IgD-negative memory B cell (primary cell): ENCODE measurements at regions not wholly inside any gene's neighbourhood (a gene's known extent, or its start where the extent isn't known, plus 50 kb on each side); places are given as distances from the start of the nearest gene placed in this dataset.

Experiments
- H3K27ac Mint-ChIP-seq, 3 donors: one replicate each; pipeline ENCODE4 v1.8.0; 2020 to 2022; ENCODE audit warnings: mild to moderate bottlenecking in 3 of 3, mixed read lengths in 3 of 3, moderate library complexity in 1 of 3
- H3K27me3 Mint-ChIP-seq: one replicate; pipeline ENCODE4 v1.8.0; 2021; ENCODE audit warnings: mixed read lengths
- H3K36me3 Mint-ChIP-seq: one replicate; pipeline ENCODE4 v1.8.0; 2020; ENCODE audit warnings: mild to moderate bottlenecking, mixed read lengths
- H3K4me1 Mint-ChIP-seq, 3 donors: one replicate each; pipeline ENCODE4 v1.8.0; 2020 to 2022; ENCODE audit warnings: mixed read lengths in 3 of 3, mild to moderate bottlenecking in 1 of 3
- H3K4me3 Mint-ChIP-seq, 4 donors: one replicate each; pipeline ENCODE4 v1.8.0; 2020 to 2022; ENCODE audit warnings: mild to moderate bottlenecking in 4 of 4, mixed read lengths in 4 of 4, moderate library complexity in 3 of 4
- H3K9me3 Mint-ChIP-seq, 3 donors: one replicate each; pipeline ENCODE4 v1.8.0; 2020 to 2021; ENCODE audit warnings: mixed read lengths in 3 of 3, mild to moderate bottlenecking in 1 of 3

DNA sequence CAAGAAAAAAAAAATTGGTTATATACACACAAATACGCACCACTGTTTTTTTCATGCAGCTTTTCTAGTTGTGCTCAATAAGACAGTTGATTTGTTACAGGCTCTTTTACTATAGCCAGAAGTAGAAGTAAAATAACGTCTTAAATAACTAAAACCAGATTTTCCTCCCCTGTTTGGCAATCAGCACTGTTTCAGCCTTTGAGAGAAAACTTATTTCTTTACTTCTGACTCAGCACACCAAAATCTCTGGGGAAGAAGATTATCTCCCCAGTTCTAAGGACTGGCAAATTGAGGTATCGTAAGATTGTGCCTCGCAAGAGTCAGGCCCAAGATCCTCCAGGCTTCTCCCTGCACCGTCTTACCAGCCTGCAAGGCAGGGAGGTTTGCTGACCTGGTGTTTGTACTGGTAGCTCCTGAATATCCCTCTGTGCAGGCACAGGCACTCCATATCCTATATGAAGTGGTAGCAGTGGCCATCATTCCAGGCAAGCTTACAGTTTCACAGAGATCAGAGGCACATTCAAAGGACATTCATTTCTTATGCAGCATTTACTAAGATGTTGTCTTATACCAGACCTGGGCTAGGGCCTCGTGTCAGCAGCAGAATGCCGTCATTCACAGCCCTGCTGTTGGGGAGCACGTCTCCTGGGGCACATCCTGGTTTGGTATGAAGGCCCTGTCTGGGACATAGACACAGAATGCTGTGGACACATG is 268.2 kb downstream of the ZNF536 start:
- peaks cover 0 to 19% (median 10%) of the 10 kb centered on the region in 3 donors for H3K9me3 Mint-ChIP-seq
- no peak overlapping the region for H3K4me3 Mint-ChIP-seq
- H3K4me1 Mint-ChIP-seq: no peaks in the 10 kb centered on the region
- H3K36me3 Mint-ChIP-seq: peaks cover 3% of the 10 kb centered on the region
- no peaks in the 10 kb centered on the region for H3K27me3 Mint-ChIP-seq
- no peak overlapping the region for H3K27ac Mint-ChIP-seq

DNA sequence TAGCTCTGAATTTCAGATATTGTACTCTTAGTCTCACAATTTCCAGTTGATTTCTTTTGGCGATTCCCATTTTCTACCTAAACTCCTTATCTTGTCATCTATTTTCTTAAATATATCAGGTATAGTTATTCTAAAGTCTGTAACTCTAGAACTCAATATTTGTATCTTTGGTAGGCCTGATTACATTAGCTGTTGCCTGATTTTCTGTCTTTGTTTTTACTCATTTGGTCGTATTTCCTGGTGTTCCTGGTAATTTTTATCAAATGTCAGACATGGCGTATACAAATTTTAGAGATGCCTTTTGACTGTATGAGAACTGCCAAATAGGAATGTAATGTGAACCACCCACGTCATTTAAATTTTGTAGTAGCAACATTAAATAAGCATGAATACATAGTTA is 266.7 kb downstream of the ZNF536 start:
- Mint-ChIP-seq H3K4me3 (no peak overlapping the region), H3K9me3 (peaks cover 0 to 18% (median 10%) of the 10 kb centered on the region in 3 donors), H3K27ac (no peak overlapping the region), H3K27me3 (no peaks in the 10 kb centered on the region), H3K4me1 (no peaks in the 10 kb centered on the region), H3K36me3 (peaks cover 3% of the 10 kb centered on the region)

DNA sequence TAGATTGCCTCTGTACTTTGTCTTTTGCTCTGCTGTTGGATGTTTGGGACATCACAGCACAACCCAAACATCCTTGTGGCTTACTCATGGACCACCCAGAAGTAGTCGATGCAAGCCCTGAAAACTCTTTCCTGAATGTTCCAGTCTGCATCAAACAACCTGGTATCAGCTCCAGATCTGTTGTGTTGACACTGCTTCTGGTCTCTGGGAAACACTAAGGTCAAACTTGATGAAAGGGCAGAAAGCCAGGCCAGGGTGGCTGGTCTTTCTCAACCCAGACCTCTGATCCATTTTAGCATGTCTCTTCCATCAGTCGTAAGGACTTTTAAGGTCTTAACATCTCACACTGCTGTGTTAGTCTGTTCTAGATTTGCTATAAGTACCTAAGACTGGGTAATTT is 265.7 kb downstream of the ZNF536 start:
- Mint-ChIP-seq H3K4me1 (no peaks in the 10 kb centered on the region), H3K36me3 (peaks cover 3% of the 10 kb centered on the region), H3K27me3 (no peaks in the 10 kb centered on the region), H3K27ac (no peak overlapping the region), H3K9me3 (peaks cover 0 to 12% (median 10%) of the 10 kb centered on the region in 3 donors), H3K4me3 (no peak overlapping the region)

- no peaks in the 10 kb centered on the region for H3K4me1 Mint-ChIP-seq
- no peak overlapping the region for H3K27ac Mint-ChIP-seq
- H3K27me3 Mint-ChIP-seq: no peaks in the 10 kb centered on the region
- H3K36me3 Mint-ChIP-seq: peaks cover 2% of the 10 kb centered on the region
- no peak overlapping the region for H3K4me3 Mint-ChIP-seq
- peaks cover 0 to 12% (median 10%) of the 10 kb centered on the region in 3 donors for H3K9me3 Mint-ChIP-seq
These were observed 263.1 kb downstream of the ZNF536 start for GRCh38 chr19:30634996-30635975.

- no peaks in the 10 kb centered on the region for H3K4me1 Mint-ChIP-seq
- H3K27ac Mint-ChIP-seq: no peak overlapping the region
- H3K36me3 Mint-ChIP-seq: peaks cover 2% of the 10 kb centered on the region
- H3K27me3 Mint-ChIP-seq: no peaks in the 10 kb centered on the region
- peaks cover 0 to 12% (median 10%) of the 10 kb centered on the region in 3 donors for H3K9me3 Mint-ChIP-seq
- no peak overlapping the region for H3K4me3 Mint-ChIP-seq
These were observed 262.1 kb downstream of the ZNF536 start for GRCh38 chr19:30634131-30634830.

DNA sequence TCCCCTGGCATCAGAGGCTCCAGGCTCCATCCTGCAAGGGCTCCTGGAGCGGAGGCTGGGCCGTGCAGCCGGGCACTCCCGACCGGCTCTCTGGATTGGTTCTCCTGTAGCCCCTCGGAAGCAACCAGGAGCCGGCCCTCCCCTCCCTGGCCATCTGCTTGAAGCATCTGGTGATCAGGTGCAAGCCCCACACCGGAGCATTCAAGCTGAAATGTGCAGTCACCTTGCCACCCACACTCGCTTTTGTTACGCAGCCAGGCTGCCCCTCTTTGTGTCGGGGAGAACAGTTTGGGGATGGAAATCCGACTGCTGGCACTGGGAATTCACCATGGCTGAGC is 258.8 kb downstream of the ZNF536 start:
- Mint-ChIP-seq H3K27ac (no peak overlapping the region), H3K4me1 (no peaks in the 10 kb centered on the region)

DNA sequence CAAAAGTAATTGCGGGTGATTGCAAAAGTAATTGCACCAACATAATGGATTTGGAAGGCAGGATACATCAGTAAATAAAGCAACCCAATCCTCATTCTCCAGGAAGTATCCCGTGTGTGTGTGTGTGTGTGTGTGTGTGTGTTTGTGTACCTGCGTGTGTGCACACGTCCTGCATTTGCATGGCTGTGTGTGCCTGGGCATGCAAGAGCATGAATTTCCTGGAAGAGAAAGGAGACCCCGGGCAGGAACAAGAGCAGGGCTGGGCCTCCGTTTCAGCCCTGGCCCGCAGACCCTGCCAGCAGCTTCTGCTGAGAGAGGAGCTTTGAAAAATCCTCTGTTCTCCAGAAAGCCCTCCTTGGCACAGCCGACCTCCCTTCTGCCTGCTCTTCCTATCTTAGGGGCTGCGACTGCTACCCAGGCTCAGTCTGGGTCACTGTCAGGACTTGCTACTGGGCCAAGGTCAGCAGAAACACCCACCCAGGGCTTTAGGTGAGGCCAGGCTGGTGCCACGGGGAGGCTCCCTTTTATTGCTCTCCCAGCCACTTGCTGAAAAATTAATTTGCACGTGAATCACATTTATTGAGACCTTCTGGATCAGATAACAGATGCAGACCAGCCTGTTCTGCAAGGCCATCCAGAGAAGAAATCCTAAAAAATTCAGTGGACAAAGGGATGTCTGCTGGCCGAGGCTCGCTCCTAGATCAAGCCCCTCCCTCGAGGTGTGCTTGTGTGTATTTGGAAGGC is 258.3 kb downstream of the ZNF536 start:
- Mint-ChIP-seq H3K4me3 (no peak overlapping the region), H3K9me3 (no peaks in the 10 kb centered on the region), H3K27me3 (no peaks in the 10 kb centered on the region), H3K27ac (no peak overlapping the region), H3K36me3 (peaks cover 1% of the 10 kb centered on the region), H3K4me1 (no peaks in the 10 kb centered on the region)

More for the DNA sequence above, 258.8 kb downstream of the ZNF536 start:
- H3K27me3 Mint-ChIP-seq: no peaks in the 10 kb centered on the region
- no peaks in the 10 kb centered on the region for H3K9me3 Mint-ChIP-seq
- H3K36me3 Mint-ChIP-seq: peaks cover 1% of the 10 kb centered on the region
- no peak overlapping the region for H3K4me3 Mint-ChIP-seq

GRCh38 chr19:30629086-30629485 is 256.9 kb downstream of the ZNF536 start:
- H3K36me3 Mint-ChIP-seq: peaks cover 1% of the 10 kb centered on the region
- H3K4me1 Mint-ChIP-seq: no peaks in the 10 kb centered on the region

GRCh38 chr19:30626626-30626966 is 254.4 kb downstream of the ZNF536 start:
- peaks cover 3% of the 10 kb centered on the region for H3K36me3 Mint-ChIP-seq
- no peaks in the 10 kb centered on the region for H3K27me3 Mint-ChIP-seq
- H3K27ac Mint-ChIP-seq: no peak overlapping the region
- H3K9me3 Mint-ChIP-seq: peaks cover 5 to 15% (median 13%) of the 10 kb centered on the region in 3 donors
- H3K4me1 Mint-ChIP-seq: no peaks in the 10 kb centered on the region
- no peak overlapping the region for H3K4me3 Mint-ChIP-seq

More at GRCh38 chr19:30629086-30629485, 256.9 kb downstream of the ZNF536 start:
- no peak overlapping the region for H3K4me3 Mint-ChIP-seq
- H3K9me3 Mint-ChIP-seq: peaks cover 0 to 2% (median 2%) of the 10 kb centered on the region in 3 donors
- no peak overlapping the region for H3K27ac Mint-ChIP-seq
- no peaks in the 10 kb centered on the region for H3K27me3 Mint-ChIP-seq

DNA sequence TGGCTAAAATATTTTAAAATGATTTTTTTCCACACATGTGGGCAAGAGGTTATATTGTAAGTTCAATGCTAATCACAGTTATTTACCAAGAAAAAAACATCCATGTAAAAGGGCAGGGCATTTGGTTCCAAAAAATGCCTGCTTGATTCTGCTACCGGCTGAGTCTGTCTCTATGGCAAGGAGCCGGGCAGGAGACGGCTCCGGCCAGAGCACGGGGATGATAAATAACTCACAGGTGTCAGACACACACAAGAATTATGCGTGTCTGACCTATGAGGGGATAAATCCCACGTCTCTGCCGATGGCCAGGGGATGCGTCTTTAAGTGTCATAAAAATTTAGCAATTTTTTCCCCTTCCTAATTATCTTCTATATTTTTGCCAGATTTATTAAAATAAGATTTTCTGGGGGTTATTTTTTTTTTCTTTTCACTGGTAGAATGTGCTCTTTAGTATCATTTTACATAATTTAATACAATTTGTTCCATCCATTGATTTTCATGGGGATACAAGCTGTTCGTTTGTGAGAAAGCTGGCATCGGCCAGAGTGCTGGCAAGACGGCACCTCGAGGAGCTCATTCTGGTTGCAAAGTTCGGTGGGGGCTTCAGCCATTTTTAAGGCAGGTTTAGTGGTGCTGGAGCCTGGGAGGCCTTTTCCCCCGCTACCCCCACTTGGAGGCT is 253.9 kb downstream of the ZNF536 start:
- peaks cover 3% of the 10 kb centered on the region for H3K36me3 Mint-ChIP-seq

DNA sequence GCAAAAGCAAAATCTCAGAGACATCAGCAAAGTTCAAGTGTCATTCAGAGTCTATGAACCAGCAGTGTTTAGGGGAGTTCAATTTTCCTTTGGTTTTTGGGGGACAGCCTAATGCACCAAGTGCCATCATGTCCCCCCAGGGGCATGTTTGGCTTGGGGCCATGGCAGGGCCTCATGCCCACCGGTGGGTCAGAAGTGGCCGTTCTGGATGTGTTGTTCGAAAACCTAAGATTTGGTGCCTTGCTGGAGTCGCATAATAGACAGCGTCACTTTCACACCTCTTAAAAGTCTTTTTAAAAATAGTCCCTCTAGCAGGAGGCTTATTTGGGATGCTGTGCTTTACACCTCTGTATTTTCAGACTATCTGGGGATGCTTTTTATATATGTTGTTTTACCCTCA is 250.1 kb downstream of the ZNF536 start:
- H3K4me3 Mint-ChIP-seq: no peak overlapping the region
- no peaks in the 10 kb centered on the region for H3K27me3 Mint-ChIP-seq
- H3K4me1 Mint-ChIP-seq: no peaks in the 10 kb centered on the region

More for the DNA sequence above, 253.9 kb downstream of the ZNF536 start:
- H3K27ac Mint-ChIP-seq: no peak overlapping the region
- H3K4me1 Mint-ChIP-seq: no peaks in the 10 kb centered on the region
- H3K9me3 Mint-ChIP-seq: peaks cover 5 to 15% (median 13%) of the 10 kb centered on the region in 3 donors
- no peak overlapping the region for H3K4me3 Mint-ChIP-seq
- no peaks in the 10 kb centered on the region for H3K27me3 Mint-ChIP-seq

GRCh38 chr19:30621326-30621920 is 249.2 kb downstream of the ZNF536 start:
- Mint-ChIP-seq H3K4me1 (no peaks in the 10 kb centered on the region), H3K4me3 (no peak overlapping the region), H3K36me3 (peaks cover 2% of the 10 kb centered on the region), H3K27ac (no peak overlapping the region), H3K9me3 (peaks cover 5 to 15% (median 13%) of the 10 kb centered on the region in 3 donors), H3K27me3 (no peaks in the 10 kb centered on the region)

More for the DNA sequence above, 250.1 kb downstream of the ZNF536 start:
- Mint-ChIP-seq H3K9me3 (peaks cover 5 to 15% (median 13%) of the 10 kb centered on the region in 3 donors), H3K36me3 (peaks cover 3% of the 10 kb centered on the region), H3K27ac (no peak overlapping the region)

GRCh38 chr19:30620354-30620753 is 248.2 kb downstream of the ZNF536 start:
- peaks cover 2% of the 10 kb centered on the region for H3K36me3 Mint-ChIP-seq
- H3K27ac Mint-ChIP-seq: no peak overlapping the region
- H3K4me3 Mint-ChIP-seq: no peak overlapping the region
- no peaks in the 10 kb centered on the region for H3K27me3 Mint-ChIP-seq
- no peaks in the 10 kb centered on the region for H3K4me1 Mint-ChIP-seq
- H3K9me3 Mint-ChIP-seq: peaks cover 5 to 21% (median 15%) of the 10 kb centered on the region in 3 donors
